IPS-18a (cell line): ENCODE measurements at regions not wholly inside any gene's neighbourhood (a gene's known extent, or its start where the extent isn't known, plus 50 kb on each side); places are given as distances from the start of the nearest gene placed in this dataset.

Experiments used
- H3K27ac ChIP-seq: one replicate; pipeline ENCODE4 v1.5.1; 2013; ENCODE audit warnings: low read length
- H3K27me3 ChIP-seq: one replicate; pipeline ENCODE4 v1.6.1; 2013; ENCODE audit warnings: mild to moderate bottlenecking, low read length; ENCODE audit not compliant: control insufficient read depth, insufficient read depth
- H3K36me3 ChIP-seq: one replicate; pipeline ENCODE4 v1.6.1; 2013; ENCODE audit warnings: low read depth, low read length; ENCODE audit not compliant: control insufficient read depth
- H3K4me1 ChIP-seq: one replicate; pipeline ENCODE4 v1.6.1; 2013; ENCODE audit warnings: low read depth, low read length; ENCODE audit not compliant: control insufficient read depth
- H3K4me3 ChIP-seq: one replicate; pipeline ENCODE4 v1.5.1; 2013; ENCODE audit warnings: low read length
- H3K9ac ChIP-seq: one replicate; pipeline ENCODE4 v1.6.1; 2013; ENCODE audit warnings: mild to moderate bottlenecking, low read length, moderate library complexity
- H3K9me3 ChIP-seq: one replicate; pipeline ENCODE4 v1.6.1; 2013; ENCODE audit warnings: low read depth, low read length; ENCODE audit not compliant: control insufficient read depth

GRCh38 chr1:70627910-70628309 is 216.8 kb downstream of the CTH start:
- no peaks in the 10 kb centered on the region for H3K27me3 ChIP-seq
- H3K9me3 ChIP-seq: no peaks in the 10 kb centered on the region
- H3K9ac ChIP-seq: no peak overlapping the region
- H3K36me3 ChIP-seq: no peaks in the 10 kb centered on the region
- H3K4me3 ChIP-seq: no peak overlapping the region
- H3K4me1 ChIP-seq: no peaks in the 10 kb centered on the region
- no peak overlapping the region for H3K27ac ChIP-seq

- Histone ChIP-seq H3K36me3 (no peaks in the 10 kb centered on the region), H3K27me3 (no peaks in the 10 kb centered on the region), H3K4me1 (no peaks in the 10 kb centered on the region), H3K9me3 (no peaks in the 10 kb centered on the region), H3K9ac (no peak overlapping the region), H3K4me3 (no peak overlapping the region), H3K27ac (no peak overlapping the region)
These were observed 217.9 kb downstream of the CTH start for GRCh38 chr1:70628973-70629372.

GRCh38 chr1:70633004-70633403 is 221.9 kb downstream of the CTH start:
- H3K27ac ChIP-seq: no peak overlapping the region
- H3K36me3 ChIP-seq: no peaks in the 10 kb centered on the region
- no peak overlapping the region for H3K4me3 ChIP-seq
- no peaks in the 10 kb centered on the region for H3K9me3 ChIP-seq
- H3K9ac ChIP-seq: no peak overlapping the region
- no peaks in the 10 kb centered on the region for H3K4me1 ChIP-seq
- H3K27me3 ChIP-seq: no peaks in the 10 kb centered on the region

GRCh38 chr1:70635868-70636267 is 224.8 kb downstream of the CTH start:
- Histone ChIP-seq H3K27me3 (no peaks in the 10 kb centered on the region), H3K4me1 (no peaks in the 10 kb centered on the region), H3K9ac (no peak overlapping the region), H3K36me3 (no peaks in the 10 kb centered on the region), H3K9me3 (no peaks in the 10 kb centered on the region), H3K4me3 (no peak overlapping the region), H3K27ac (no peak overlapping the region)

- Histone ChIP-seq H3K9me3 (no peaks in the 10 kb centered on the region), H3K27ac (no peak overlapping the region), H3K4me1 (no peaks in the 10 kb centered on the region), H3K4me3 (no peak overlapping the region), H3K9ac (no peak overlapping the region), H3K36me3 (no peaks in the 10 kb centered on the region), H3K27me3 (no peaks in the 10 kb centered on the region)
These were observed 230.8 kb downstream of the CTH start for GRCh38 chr1:70641868-70642267.

- H3K9me3 ChIP-seq: no peaks in the 10 kb centered on the region
- no peaks in the 10 kb centered on the region for H3K36me3 ChIP-seq
- no peak overlapping the region for H3K9ac ChIP-seq
- no peaks in the 10 kb centered on the region for H3K27me3 ChIP-seq
- H3K4me1 ChIP-seq: no peaks in the 10 kb centered on the region
- H3K4me3 ChIP-seq: no peak overlapping the region
- no peak overlapping the region for H3K27ac ChIP-seq
These were observed 245.3 kb downstream of the CTH start for GRCh38 chr1:70656361-70656760.

GRCh38 chr1:70659891-70660290 is 248.8 kb downstream of the CTH start:
- Histone ChIP-seq H3K9ac (no peak overlapping the region), H3K27ac (no peak overlapping the region), H3K9me3 (no peaks in the 10 kb centered on the region), H3K4me3 (no peak overlapping the region), H3K36me3 (no peaks in the 10 kb centered on the region), H3K27me3 (no peaks in the 10 kb centered on the region), H3K4me1 (no peaks in the 10 kb centered on the region)

- H3K27ac ChIP-seq: no peak overlapping the region
- no peak overlapping the region for H3K9ac ChIP-seq
- no peaks in the 10 kb centered on the region for H3K36me3 ChIP-seq
- no peaks in the 10 kb centered on the region for H3K4me1 ChIP-seq
- H3K4me3 ChIP-seq: no peak overlapping the region
- H3K27me3 ChIP-seq: no peaks in the 10 kb centered on the region
- H3K9me3 ChIP-seq: no peaks in the 10 kb centered on the region
These were observed 255.5 kb downstream of the CTH start for GRCh38 chr1:70666381-70667140.

GRCh38 chr1:70667494-70668170 is 256.6 kb downstream of the CTH start:
- Histone ChIP-seq H3K36me3 (no peaks in the 10 kb centered on the region), H3K9ac (no peak overlapping the region), H3K4me1 (no peaks in the 10 kb centered on the region), H3K27ac (no peak overlapping the region), H3K9me3 (no peaks in the 10 kb centered on the region), H3K4me3 (no peak overlapping the region), H3K27me3 (no peaks in the 10 kb centered on the region)

GRCh38 chr1:70671006-70671405 is 259.9 kb downstream of the CTH start:
- H3K9ac ChIP-seq: no peak overlapping the region
- H3K36me3 ChIP-seq: no peaks in the 10 kb centered on the region
- H3K4me3 ChIP-seq: no peak overlapping the region
- no peaks in the 10 kb centered on the region for H3K9me3 ChIP-seq
- H3K27ac ChIP-seq: no peak overlapping the region
- no peaks in the 10 kb centered on the region for H3K27me3 ChIP-seq
- H3K4me1 ChIP-seq: peaks cover 13% of the 10 kb centered on the region

GRCh38 chr1:70672442-70672888 is 261.4 kb downstream of the CTH start:
- H3K9ac ChIP-seq: no peak overlapping the region
- no peak overlapping the region for H3K27ac ChIP-seq
- peaks cover 18% of the 10 kb centered on the region for H3K4me1 ChIP-seq
- no peaks in the 10 kb centered on the region for H3K9me3 ChIP-seq
- H3K27me3 ChIP-seq: no peaks in the 10 kb centered on the region
- H3K36me3 ChIP-seq: no peaks in the 10 kb centered on the region
- no peak overlapping the region for H3K4me3 ChIP-seq
